Activated CD4-positive, alpha-beta T cell treated with anti-CD3 and anti-CD28 coated beads, Interleukin-2, amount 10 ng/mL, durations not matched to agents 24 days and 14 days (primary cell): ENCODE measurements at regions not wholly inside any gene's neighbourhood (a gene's known extent, or its start where the extent isn't known, plus 50 kb on each side); places are given as distances from the start of the nearest gene placed in this dataset.

Experiments
- DNase-seq: peaks from one replicate; pipeline ENCODE4 v3.0.0; 2022
- H3K27ac Mint-ChIP-seq: one replicate; pipeline ENCODE4 v1.8.0; 2022; ENCODE audit warnings: mild to moderate bottlenecking, mixed read lengths
- H3K27me3 Mint-ChIP-seq: one replicate; pipeline ENCODE4 v1.8.0; 2022; ENCODE audit warnings: mixed read lengths
- H3K36me3 Mint-ChIP-seq: one replicate; pipeline ENCODE4 v1.8.0; 2022; ENCODE audit warnings: low read depth, mild to moderate bottlenecking, mixed read lengths
- H3K4me1 Mint-ChIP-seq: one replicate; pipeline ENCODE4 v1.8.0; 2021; ENCODE audit warnings: mixed read lengths
- H3K4me3 Mint-ChIP-seq: one replicate; pipeline ENCODE4 v1.8.0; 2022; ENCODE audit warnings: mild to moderate bottlenecking, moderate library complexity, mixed read lengths
- H3K9me3 Mint-ChIP-seq: one replicate; pipeline ENCODE4 v1.8.0; 2021; ENCODE audit warnings: mixed read lengths
- intact Hi-C: fragments of 100-400 bp; cut with micrococcal nuclease; formaldehyde crosslinking; loops from one replicate; pipeline ENCODE4 v1.15.1; 2023

DNA sequence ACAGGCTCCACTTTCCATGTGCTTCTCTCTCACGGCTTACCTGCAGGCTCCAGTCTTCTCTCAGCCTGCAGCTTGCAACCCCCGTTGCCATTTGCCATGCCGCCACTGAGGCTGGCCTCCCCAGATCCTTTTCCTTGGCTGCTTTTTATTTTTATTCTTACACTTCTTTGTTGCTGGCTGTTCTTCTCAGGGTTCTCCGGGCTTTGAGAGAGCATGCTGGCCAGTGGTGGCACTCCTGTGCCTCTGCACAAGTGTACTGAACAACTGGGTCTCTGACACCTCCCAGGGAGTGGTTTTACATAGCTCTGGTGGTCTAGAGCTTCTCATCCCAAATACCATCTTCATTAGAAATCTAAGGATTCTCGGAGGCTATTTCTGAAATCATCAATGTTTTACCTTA, 241.7 kb upstream of the MTNR1B start:
- no peak overlapping the region for H3K27ac Mint-ChIP-seq
- intact Hi-C loops = no loop called here
- no peaks in the 10 kb centered on the region for H3K9me3 Mint-ChIP-seq
- H3K27me3 Mint-ChIP-seq = no peaks in the 10 kb centered on the region
- H3K36me3 Mint-ChIP-seq = no peaks in the 10 kb centered on the region
- no peak overlapping the region for H3K4me3 Mint-ChIP-seq
- DNase-seq = no peak
- H3K4me1 Mint-ChIP-seq = no peaks in the 10 kb centered on the region

DNA sequence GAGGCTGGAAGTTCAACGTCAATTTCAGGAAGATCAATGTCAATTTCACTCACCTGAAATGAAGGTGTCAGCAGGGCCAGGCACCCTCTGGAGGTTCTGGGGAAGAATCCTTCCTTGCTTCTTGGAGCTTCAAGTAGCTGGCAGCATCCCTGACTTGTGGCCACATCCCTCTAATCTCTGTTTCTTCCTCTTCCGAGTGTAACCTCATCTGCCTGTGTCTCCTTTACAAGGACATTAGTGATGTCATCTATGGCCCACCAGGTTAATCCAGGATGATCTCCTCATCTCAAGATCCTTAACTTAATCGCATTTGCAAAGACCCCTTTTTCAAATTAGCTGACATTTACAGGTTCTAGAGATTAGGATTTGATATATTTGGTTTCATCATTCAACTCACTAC, 240.8 kb upstream of the MTNR1B start:
- DNase-seq = no peak
- intact Hi-C loops = no loop called here

DNA sequence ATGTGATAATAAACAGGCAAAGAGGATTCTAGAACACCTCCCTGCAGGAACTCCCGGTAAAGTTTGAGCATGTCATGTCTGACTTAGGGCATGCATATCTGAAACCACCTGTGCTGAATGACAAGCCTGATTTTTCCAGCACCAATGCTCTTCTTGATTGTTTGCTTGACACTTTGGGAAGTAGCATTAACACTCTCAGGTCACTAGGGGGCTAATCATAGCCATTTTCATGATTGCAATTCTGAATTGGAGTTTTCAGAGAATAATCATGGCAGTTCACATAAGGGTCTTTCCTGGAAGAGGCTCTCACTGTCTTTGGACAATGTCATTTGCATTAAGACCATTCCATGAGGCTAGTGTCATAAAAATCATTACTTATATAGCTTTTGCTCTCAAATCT, 234.4 kb upstream of the MTNR1B start:
- Mint-ChIP-seq H3K27me3 (no peaks in the 10 kb centered on the region), H3K4me3 (no peak overlapping the region), H3K27ac (no peak overlapping the region), H3K9me3 (no peaks in the 10 kb centered on the region), H3K4me1 (no peaks in the 10 kb centered on the region), H3K36me3 (no peaks in the 10 kb centered on the region)
- intact Hi-C loops = no loop called here
- no peak for DNase-seq

More for the DNA sequence above, 240.8 kb upstream of the MTNR1B start:
- no peaks in the 10 kb centered on the region for H3K27me3 Mint-ChIP-seq
- no peaks in the 10 kb centered on the region for H3K4me1 Mint-ChIP-seq
- H3K9me3 Mint-ChIP-seq = no peaks in the 10 kb centered on the region
- no peak overlapping the region for H3K4me3 Mint-ChIP-seq
- H3K36me3 Mint-ChIP-seq = no peaks in the 10 kb centered on the region
- no peak overlapping the region for H3K27ac Mint-ChIP-seq

DNA sequence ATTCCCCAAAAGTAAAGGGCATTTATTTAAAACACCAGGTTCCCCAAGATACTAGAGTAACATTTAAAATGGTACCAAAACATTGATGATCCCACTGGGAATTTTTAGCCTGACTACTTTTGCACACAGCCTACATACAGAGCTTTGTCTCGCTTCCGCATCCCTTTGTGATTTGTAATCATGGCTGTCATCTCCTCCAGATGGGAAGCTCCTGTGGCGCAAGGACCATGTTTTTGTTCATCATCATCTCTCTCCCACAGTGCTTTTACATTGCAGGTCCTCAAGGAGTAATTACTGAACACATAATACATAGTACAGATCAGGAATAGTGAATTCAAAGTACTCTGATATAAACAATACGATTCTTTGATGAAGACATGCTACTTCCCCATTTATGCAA, 231.2 kb upstream of the MTNR1B start:
- H3K36me3 Mint-ChIP-seq = no peaks in the 10 kb centered on the region
- intact Hi-C loops = no loop called here
- H3K27me3 Mint-ChIP-seq = no peaks in the 10 kb centered on the region
- DNase-seq = no peak
- no peaks in the 10 kb centered on the region for H3K4me1 Mint-ChIP-seq
- no peak overlapping the region for H3K4me3 Mint-ChIP-seq
- H3K27ac Mint-ChIP-seq = no peak overlapping the region
- H3K9me3 Mint-ChIP-seq = no peaks in the 10 kb centered on the region

DNA sequence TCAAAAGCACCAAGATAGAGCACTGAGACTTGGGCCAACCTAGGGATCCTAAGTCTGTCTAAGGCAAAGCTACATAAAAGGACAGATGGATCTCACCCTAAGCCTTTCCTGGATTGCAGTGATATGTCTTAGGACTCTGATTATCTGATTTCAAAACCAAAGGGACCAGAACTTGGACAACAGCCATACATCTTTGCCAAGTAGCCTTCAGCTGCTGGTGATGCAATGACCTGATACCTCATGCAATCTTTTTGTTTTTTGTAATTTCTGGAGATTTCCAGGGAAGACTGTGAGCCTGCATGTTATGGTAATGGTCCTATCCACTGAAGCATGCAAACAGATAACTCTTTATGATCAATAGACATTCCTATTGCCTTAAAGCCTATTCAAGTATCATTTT, 230.4 kb upstream of the MTNR1B start:
- no peak for DNase-seq
- no peak overlapping the region for H3K27ac Mint-ChIP-seq
- H3K9me3 Mint-ChIP-seq = no peaks in the 10 kb centered on the region
- intact Hi-C loops = no loop called here
- H3K36me3 Mint-ChIP-seq = no peaks in the 10 kb centered on the region
- no peaks in the 10 kb centered on the region for H3K4me1 Mint-ChIP-seq
- H3K27me3 Mint-ChIP-seq = no peaks in the 10 kb centered on the region
- no peak overlapping the region for H3K4me3 Mint-ChIP-seq

DNA sequence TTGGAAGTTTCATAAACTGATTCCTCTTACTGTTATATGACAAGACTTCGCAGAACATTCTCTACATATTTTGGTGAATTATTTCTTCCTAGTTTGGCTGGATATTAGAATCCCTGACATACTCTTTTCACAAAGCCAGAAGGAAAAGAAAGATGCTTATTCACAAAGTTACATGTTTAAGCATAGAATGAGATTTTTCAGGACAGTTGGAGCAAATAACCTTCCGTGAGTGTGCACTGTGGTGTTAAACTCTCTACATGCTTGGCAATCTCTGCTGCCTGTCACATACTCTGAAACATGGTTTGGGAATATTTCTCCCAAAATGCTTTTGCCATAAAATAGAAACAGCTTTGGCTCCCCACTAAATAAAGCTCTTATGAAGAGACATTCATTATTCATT, 230.0 kb upstream of the MTNR1B start:
- no peaks in the 10 kb centered on the region for H3K4me1 Mint-ChIP-seq
- no peaks in the 10 kb centered on the region for H3K36me3 Mint-ChIP-seq
- no peak overlapping the region for H3K4me3 Mint-ChIP-seq
- H3K9me3 Mint-ChIP-seq = no peaks in the 10 kb centered on the region
- intact Hi-C loops = no loop called here
- H3K27me3 Mint-ChIP-seq = no peaks in the 10 kb centered on the region
- H3K27ac Mint-ChIP-seq = no peak overlapping the region
- DNase-seq = no peak

DNA sequence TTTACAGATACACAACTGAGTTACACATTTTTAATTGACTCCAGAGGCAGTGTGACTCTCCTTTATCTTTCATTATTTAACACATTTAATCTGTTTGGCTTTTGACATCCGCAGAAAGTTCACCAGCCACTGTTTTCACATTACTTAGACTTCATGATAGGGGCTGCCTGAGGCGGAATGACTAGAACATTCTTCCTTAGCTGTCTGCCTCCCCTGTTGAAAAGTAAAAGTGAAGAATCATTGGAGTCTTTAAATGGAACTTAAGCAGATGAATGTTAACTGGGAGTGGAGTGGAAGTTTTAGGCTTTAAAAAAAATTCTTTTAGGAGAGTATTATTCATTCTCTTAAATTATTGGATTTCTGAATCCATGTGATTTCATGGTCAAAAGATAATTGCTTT, 229.2 kb upstream of the MTNR1B start:
- Mint-ChIP-seq H3K36me3 (no peaks in the 10 kb centered on the region), H3K4me3 (no peak overlapping the region), H3K27me3 (no peaks in the 10 kb centered on the region), H3K9me3 (no peaks in the 10 kb centered on the region), H3K4me1 (no peaks in the 10 kb centered on the region), H3K27ac (no peak overlapping the region)
- intact Hi-C loops = no loop called here
- no peak for DNase-seq

DNA sequence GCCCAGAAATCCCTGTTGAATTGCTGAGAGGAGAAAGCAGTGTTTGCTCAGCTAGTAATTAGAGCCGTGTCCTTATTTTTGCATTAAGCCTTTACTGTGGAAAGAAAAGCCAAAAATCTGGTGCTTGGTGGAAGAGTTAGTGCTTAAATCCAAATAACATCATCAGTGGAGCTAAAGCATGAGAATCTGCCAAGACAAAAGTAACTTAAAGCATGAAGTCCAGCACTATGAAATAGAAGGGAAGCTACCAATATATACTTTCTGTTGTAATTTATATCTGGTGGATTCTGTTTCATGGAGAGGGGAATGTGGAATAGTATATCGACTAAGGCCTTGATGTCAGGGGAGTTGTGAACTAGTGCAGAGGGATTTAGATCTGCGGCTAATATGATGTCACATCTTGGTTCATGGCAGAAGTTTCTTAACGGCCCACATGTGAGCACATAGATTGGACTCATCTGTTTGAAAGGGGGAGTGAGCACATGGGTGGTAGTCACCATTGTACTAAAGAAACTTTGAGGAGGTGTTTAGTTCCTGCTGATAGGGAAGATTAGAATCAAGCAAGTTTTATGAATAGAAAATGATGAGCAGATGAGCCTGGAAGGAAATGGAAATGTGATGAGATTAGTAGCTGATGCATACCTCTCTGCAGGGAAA, 224.4 kb upstream of the MTNR1B start:
- H3K4me3 Mint-ChIP-seq = no peak overlapping the region
- intact Hi-C loops = no loop called here
- H3K27me3 Mint-ChIP-seq = no peaks in the 10 kb centered on the region
- DNase-seq = no peak
- H3K4me1 Mint-ChIP-seq = no peaks in the 10 kb centered on the region
- no peaks in the 10 kb centered on the region for H3K36me3 Mint-ChIP-seq
- H3K27ac Mint-ChIP-seq = no peak overlapping the region
- no peaks in the 10 kb centered on the region for H3K9me3 Mint-ChIP-seq

DNA sequence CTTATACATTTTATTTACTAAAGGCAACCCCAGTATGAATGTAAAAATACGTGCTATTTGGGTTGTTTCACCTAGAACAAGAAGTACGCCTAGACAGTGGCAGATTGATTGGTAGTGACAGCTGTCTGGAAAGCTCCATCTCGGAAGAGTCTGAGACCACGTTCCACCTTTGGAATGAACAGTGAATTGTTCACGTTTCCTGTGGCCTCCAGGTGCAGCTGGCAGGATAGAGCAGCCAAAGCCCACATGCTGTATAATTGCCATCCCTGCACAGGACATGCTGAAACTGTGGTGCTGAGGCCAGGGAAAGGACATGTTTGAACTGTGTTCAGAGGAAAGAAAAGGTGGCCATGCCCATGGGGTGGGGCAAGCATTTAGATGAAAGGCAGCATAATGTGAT, 218.7 kb upstream of the MTNR1B start:
- no peaks in the 10 kb centered on the region for H3K4me1 Mint-ChIP-seq
- no peaks in the 10 kb centered on the region for H3K27me3 Mint-ChIP-seq
- no peaks in the 10 kb centered on the region for H3K9me3 Mint-ChIP-seq
- no peaks in the 10 kb centered on the region for H3K36me3 Mint-ChIP-seq
- intact Hi-C loops = no loop called here
- no peak for DNase-seq
- no peak overlapping the region for H3K27ac Mint-ChIP-seq
- H3K4me3 Mint-ChIP-seq = no peak overlapping the region

DNA sequence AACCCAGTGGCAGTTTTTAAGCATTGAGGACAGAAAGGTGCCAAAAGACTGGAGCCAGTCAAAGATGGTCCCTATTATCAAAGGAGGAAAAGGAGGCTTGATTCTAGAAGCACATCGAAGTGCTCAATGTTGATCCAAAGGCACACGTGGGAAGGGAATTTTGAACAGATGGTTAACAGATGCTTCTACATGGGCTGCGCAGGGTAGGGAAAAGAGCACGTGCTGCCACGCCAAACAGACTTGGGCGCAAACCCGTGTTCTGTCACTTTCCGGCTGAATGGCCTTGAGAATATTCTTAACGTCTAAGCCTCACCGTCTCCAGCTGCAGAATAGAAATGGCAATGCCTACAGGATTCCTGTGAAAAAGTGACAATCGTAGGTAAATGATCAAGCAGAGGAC, 217.9 kb upstream of the MTNR1B start:
- Mint-ChIP-seq H3K4me3 (no peak overlapping the region), H3K27me3 (no peaks in the 10 kb centered on the region), H3K36me3 (no peaks in the 10 kb centered on the region)

DNA sequence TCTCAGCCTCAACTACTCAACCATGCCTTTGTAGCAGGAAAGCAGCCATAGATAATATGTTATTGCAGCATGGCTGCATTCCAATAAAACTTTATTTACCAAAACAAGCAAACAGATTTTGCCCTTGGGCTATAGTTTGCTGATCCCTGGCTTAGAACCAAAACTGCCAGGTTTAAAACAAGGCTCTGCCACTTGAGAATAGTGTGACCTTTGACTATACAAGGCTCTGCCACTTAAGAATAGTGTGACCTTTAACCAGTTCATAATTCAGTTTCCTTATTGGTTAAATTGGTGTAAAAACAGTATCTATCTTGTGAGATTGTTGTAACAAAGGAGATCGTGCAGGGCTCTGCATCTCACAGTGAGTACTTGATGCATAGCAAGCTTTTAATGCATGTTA, 217.3 kb upstream of the MTNR1B start:
- intact Hi-C loops = no loop called here
- Mint-ChIP-seq H3K4me3 (no peak overlapping the region), H3K4me1 (no peaks in the 10 kb centered on the region), H3K9me3 (no peaks in the 10 kb centered on the region), H3K27me3 (no peaks in the 10 kb centered on the region), H3K27ac (no peak overlapping the region), H3K36me3 (no peaks in the 10 kb centered on the region)
- no peak for DNase-seq

More for the DNA sequence above, 217.9 kb upstream of the MTNR1B start:
- H3K9me3 Mint-ChIP-seq = no peaks in the 10 kb centered on the region
- intact Hi-C loops = no loop called here
- DNase-seq = no peak
- H3K4me1 Mint-ChIP-seq = no peaks in the 10 kb centered on the region
- no peak overlapping the region for H3K27ac Mint-ChIP-seq

DNA sequence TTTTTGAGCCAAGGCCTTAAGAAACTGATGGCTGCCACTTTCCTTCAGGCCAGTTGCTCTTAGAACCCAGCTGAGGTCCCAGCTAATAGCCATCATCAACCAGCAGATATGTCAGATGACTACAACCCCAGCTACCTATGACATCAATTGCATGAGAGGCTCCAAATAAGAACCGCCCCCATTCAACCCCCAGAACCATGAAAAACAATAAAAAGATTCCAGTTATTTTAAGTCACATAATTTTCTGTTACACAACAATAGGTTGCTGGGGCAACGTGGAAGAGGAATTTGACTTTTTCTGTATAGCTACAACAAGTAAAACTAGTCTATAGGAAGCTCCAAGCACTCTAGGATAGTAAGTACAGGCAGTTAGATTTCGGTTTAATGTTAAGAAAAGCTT, 216.3 kb upstream of the MTNR1B start:
- H3K9me3 Mint-ChIP-seq = no peaks in the 10 kb centered on the region
- no peaks in the 10 kb centered on the region for H3K4me1 Mint-ChIP-seq
- no peak for DNase-seq
- H3K4me3 Mint-ChIP-seq = no peak overlapping the region
- intact Hi-C loops = no loop called here
- no peaks in the 10 kb centered on the region for H3K36me3 Mint-ChIP-seq
- H3K27me3 Mint-ChIP-seq = no peaks in the 10 kb centered on the region
- H3K27ac Mint-ChIP-seq = no peak overlapping the region

DNA sequence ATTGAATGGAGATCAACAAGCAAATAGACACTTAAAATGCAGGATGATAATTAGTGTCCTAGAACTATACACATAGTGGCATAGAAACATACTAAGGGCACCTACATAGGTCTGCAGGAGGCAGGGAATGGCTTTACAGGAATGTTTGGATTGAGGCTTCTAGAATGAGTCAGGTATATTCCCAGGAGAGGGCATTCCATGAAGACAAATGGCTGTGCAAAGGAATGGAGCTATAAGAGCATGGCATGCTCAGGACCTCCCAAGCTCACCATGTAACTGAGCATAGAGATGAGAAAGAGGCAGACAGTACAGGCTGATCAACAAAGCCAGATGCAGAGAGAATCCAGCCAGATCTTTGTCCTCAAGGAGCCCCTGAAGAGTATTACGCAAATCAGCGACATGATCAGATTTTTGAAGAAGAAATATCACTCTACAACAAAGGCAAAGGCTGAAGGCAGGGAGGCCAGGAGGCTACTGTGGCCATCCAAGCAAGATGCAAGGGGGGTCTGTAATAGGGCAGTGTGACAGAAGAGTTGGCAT, 211.1 kb upstream of the MTNR1B start:
- Mint-ChIP-seq H3K36me3 (no peaks in the 10 kb centered on the region), H3K9me3 (no peaks in the 10 kb centered on the region), H3K4me3 (no peak overlapping the region), H3K4me1 (no peaks in the 10 kb centered on the region), H3K27ac (no peak overlapping the region), H3K27me3 (no peaks in the 10 kb centered on the region)
- intact Hi-C loops = no loop called here
- no peak for DNase-seq

DNA sequence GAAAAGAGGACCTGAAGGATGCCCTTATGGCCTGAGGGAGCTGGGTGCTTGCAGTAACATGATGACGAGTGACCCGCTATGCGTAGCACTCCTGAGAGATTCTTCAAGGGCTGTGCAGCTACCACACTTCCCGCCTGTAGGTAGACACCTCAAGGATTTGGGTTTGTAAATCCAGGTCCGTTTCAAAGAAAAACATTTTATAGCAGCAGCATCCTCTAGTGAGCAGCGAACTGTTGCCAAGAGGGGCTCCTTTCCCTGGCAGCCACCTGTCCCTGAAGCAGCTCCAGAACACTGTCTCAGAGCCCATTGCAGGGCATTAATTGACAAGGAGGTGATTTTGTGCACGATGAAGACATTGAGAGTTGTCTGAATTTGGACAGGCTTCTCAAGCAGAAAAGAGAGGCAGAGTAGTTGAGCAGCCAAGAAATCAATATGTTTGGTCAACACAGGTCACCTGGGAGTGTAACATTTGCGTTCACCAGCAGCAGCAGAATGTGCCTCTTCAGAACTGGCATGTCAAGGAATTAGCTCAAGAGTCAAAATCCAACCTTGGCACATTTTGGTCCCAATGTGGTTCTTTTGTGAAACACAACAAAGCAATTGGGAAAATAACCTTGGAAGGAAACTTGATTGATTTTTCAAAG, 209.8 kb upstream of the MTNR1B start:
- Mint-ChIP-seq H3K27ac (no peak overlapping the region), H3K27me3 (no peaks in the 10 kb centered on the region), H3K36me3 (no peaks in the 10 kb centered on the region), H3K4me3 (no peak overlapping the region), H3K4me1 (no peaks in the 10 kb centered on the region), H3K9me3 (no peaks in the 10 kb centered on the region)
- no peak for DNase-seq
- intact Hi-C loops = no loop called here

DNA sequence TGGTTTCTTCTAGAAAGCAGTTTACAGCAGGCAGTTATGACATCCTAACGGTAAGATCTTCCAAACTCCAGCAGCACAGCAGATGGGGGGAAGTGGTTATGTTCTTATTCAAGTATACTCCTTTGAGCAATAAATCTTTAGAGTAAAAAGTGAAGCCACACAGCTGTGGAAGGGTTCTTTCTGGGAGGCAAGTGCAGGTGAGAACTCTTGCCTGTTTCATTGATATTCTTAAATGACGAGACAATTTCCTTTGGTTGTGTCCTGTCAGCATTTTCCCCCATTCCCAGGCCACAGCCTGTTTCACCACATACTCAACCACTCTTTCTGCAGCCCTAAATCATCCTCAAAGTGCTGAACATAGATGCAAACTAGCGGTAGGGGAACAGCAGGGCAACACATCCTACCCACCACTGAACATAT, 207.3 kb upstream of the MTNR1B start:
- no peak overlapping the region for H3K27ac Mint-ChIP-seq
- DNase-seq = no peak
- peaks cover 6% of the 10 kb centered on the region for H3K27me3 Mint-ChIP-seq
- H3K4me3 Mint-ChIP-seq = no peak overlapping the region
- no peaks in the 10 kb centered on the region for H3K9me3 Mint-ChIP-seq
- H3K36me3 Mint-ChIP-seq = no peaks in the 10 kb centered on the region
- intact Hi-C loops = no loop called here
- no peaks in the 10 kb centered on the region for H3K4me1 Mint-ChIP-seq
